ENCODE measurements at regions not wholly inside any gene's neighbourhood (a gene's known extent, or its start where the extent isn't known, plus 50 kb on each side); places are given as distances from the start of the nearest gene placed in this dataset.

DNA sequence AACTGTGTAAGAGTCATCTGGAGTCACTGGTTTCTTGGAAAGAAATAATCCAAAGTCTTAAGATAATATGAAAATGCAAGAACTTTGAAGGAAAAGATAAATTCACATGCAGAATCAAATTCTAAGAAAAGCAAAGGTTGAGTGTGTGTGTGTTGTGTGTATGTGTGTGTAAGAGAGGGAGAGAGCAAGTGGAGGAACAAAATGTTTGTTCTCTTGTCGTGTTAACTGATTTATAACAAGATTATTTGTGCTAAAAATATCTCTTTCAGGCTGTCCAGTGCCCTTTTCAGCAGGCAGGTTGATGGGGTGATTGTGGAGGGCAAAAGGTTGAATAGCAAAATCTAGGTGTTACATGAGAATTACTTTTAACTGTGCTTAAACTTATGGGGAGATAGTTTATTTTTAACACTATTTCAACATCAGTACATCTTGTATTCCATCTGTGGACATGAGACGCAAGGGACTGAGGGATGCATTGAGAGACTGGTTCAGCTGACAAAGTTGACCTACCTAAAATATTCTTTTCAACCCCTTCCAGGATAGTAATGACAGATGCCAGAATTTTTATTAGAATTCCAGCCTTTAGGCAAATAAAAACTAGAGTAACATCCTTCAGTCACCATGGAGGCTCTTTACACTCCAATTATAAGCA, 342.4 kb upstream of the CD180 start:
- Histone ChIP-seq H3K9me3 (ENCODE audit: control insufficient read depth in 2 of 2, low read length in 2 of 2) (no peaks in the 10 kb centered on the region), H3K4me3 (ENCODE audit: low read length in 2 of 2) (no peak overlapping the region), H3K27me3 (ENCODE audit: control insufficient read depth in 1 of 2, insufficient read depth in 2 of 2, low read length in 2 of 2) (no peaks in the 10 kb centered on the region), H3K36me3 (ENCODE audit: control insufficient read depth in 2 of 2, insufficient read depth in 2 of 2, low read length in 2 of 2) (no peaks in the 10 kb centered on the region), H3K4me1 (ENCODE audit: control insufficient read depth, insufficient read depth, low read length) (peaks cover 17% of the 10 kb centered on the region), H3K27ac (ENCODE audit: low read length) (peak overlapping the region; percentile 87), H3K9ac (ENCODE audit: low read length in 2 of 2) (no peak overlapping the region)

DNA sequence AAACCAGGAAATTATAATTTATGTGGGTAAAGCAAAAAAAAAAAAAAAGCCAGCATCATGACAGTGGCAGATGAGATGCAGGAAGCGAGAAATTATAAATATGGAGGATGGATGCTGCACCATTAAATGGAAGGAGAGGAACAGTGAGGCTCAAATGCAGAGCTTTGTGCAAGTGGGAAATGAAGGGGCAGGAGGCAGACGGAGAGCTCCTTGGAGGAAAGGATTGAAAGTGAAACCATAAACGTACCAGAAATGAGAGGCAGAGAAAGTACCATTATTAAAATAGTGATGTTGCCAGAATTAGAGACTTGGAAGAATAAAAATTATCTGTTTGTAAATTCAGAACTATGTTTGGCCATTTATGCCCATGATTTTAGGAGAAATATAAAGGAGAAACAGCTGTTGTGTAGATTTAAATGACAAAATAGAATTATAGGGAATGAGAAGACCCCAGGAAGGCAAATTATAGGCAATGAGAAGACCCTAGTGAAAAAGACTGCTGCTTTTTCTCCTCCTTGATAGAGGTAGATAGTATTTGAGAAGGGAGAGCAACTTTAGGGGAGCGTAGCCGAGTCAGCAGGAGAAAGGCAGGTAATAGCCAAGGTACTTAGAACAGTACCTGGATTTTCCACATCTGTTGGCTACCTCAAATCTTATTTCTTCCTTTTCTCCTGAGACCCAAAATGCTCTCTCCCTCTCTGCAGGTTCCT, 341.0 kb upstream of the CD180 start:
- Histone ChIP-seq H3K9me3 (ENCODE audit: control insufficient read depth in 2 of 2, low read length in 2 of 2) (no peaks in the 10 kb centered on the region), H3K9ac (ENCODE audit: low read length in 2 of 2) (peak overlapping the region; percentile 55 to 63), H3K36me3 (ENCODE audit: control insufficient read depth in 2 of 2, insufficient read depth in 2 of 2, low read length in 2 of 2) (no peaks in the 10 kb centered on the region), H3K4me3 (ENCODE audit: low read length in 2 of 2) (peak overlapping the region; percentile 52 to 54), H3K4me1 (ENCODE audit: control insufficient read depth, insufficient read depth, low read length) (peaks cover 17% of the 10 kb centered on the region), H3K27me3 (ENCODE audit: control insufficient read depth in 1 of 2, insufficient read depth in 2 of 2, low read length in 2 of 2) (no peaks in the 10 kb centered on the region), H3K27ac (ENCODE audit: low read length) (peak overlapping the region; percentile 87)

DNA sequence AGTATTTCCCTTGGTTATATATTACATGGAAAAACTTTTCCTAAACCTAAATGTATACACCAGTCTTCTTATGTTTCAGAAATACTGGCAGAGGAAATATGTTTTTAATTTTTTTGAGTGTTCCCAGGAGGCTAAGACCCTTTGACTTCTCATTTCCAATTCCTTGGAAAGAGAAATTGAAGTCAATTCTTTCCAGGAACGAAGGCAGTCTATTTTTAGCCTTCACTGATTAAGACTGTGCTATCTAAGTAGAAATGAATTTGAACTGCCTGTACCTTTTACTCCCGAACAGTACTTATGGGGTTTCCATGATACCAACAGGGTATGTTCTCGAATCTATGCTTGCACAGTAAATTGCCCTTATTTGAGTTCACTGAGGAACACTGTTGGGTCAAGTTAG, 340.3 kb upstream of the CD180 start:
- Histone ChIP-seq H3K4me1 (ENCODE audit: control insufficient read depth, insufficient read depth, low read length) (peaks cover 17% of the 10 kb centered on the region), H3K27ac (ENCODE audit: low read length) (no peak overlapping the region), H3K9ac (ENCODE audit: low read length in 2 of 2) (no peak overlapping the region), H3K36me3 (ENCODE audit: control insufficient read depth in 2 of 2, insufficient read depth in 2 of 2, low read length in 2 of 2) (no peaks in the 10 kb centered on the region), H3K4me3 (ENCODE audit: low read length in 2 of 2) (peak overlapping the region in 1 of 2 donors; percentile 52), H3K27me3 (ENCODE audit: control insufficient read depth in 1 of 2, insufficient read depth in 2 of 2, low read length in 2 of 2) (no peaks in the 10 kb centered on the region), H3K9me3 (ENCODE audit: control insufficient read depth in 2 of 2, low read length in 2 of 2) (no peaks in the 10 kb centered on the region)

- Histone ChIP-seq H3K27ac (ENCODE audit: low read length) (no peak overlapping the region), H3K36me3 (ENCODE audit: control insufficient read depth in 2 of 2, insufficient read depth in 2 of 2, low read length in 2 of 2) (no peaks in the 10 kb centered on the region), H3K4me1 (ENCODE audit: control insufficient read depth, insufficient read depth, low read length) (no peaks in the 10 kb centered on the region), H3K4me3 (ENCODE audit: low read length in 2 of 2) (no peak overlapping the region), H3K9ac (ENCODE audit: low read length in 2 of 2) (no peak overlapping the region), H3K9me3 (ENCODE audit: control insufficient read depth in 2 of 2, low read length in 2 of 2) (no peaks in the 10 kb centered on the region), H3K27me3 (ENCODE audit: control insufficient read depth in 1 of 2, insufficient read depth in 2 of 2, low read length in 2 of 2) (no peaks in the 10 kb centered on the region)
Measured at GRCh38 chr5:67530609-67531255, 334.1 kb upstream of the CD180 start.

- no peaks in the 10 kb centered on the region for H3K27me3 ChIP-seq (ENCODE audit: control insufficient read depth in 1 of 2, insufficient read depth in 2 of 2, low read length in 2 of 2)
- H3K27ac ChIP-seq (ENCODE audit: low read length), result no peak overlapping the region
- no peaks in the 10 kb centered on the region for H3K36me3 ChIP-seq (ENCODE audit: control insufficient read depth in 2 of 2, insufficient read depth in 2 of 2, low read length in 2 of 2)
Measured at GRCh38 chr5:67528953-67529352, 332.4 kb upstream of the CD180 start.

DNA sequence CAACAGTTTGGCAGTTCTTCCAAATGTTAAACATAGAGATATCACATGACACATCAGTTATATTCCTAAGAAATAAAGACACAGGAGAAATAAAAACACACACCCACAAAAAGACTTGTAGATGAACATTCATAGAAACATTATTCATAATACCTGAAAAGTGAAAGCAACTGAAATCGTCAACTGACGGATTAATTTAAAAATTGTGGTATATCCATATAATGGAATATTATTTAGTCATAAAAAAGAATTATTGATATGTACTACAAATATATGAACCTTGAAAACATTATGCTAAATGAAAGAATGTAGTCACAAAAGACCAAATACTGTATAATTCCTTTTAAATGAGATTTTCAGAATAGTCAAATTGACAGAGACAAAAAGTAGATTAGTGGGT, 330.2 kb upstream of the CD180 start:
- Histone ChIP-seq H3K27me3 (ENCODE audit: control insufficient read depth in 1 of 2, insufficient read depth in 2 of 2, low read length in 2 of 2) (no peaks in the 10 kb centered on the region), H3K9ac (ENCODE audit: low read length in 2 of 2) (no peak overlapping the region), H3K36me3 (ENCODE audit: control insufficient read depth in 2 of 2, insufficient read depth in 2 of 2, low read length in 2 of 2) (no peaks in the 10 kb centered on the region), H3K27ac (ENCODE audit: low read length) (no peak overlapping the region), H3K4me1 (ENCODE audit: control insufficient read depth, insufficient read depth, low read length) (no peaks in the 10 kb centered on the region), H3K4me3 (ENCODE audit: low read length in 2 of 2) (no peak overlapping the region), H3K9me3 (ENCODE audit: control insufficient read depth in 2 of 2, low read length in 2 of 2) (no peaks in the 10 kb centered on the region)

More at GRCh38 chr5:67528953-67529352, 332.4 kb upstream of the CD180 start:
- Histone ChIP-seq H3K4me1 (ENCODE audit: control insufficient read depth, insufficient read depth, low read length) (no peaks in the 10 kb centered on the region), H3K9ac (ENCODE audit: low read length in 2 of 2) (no peak overlapping the region), H3K4me3 (ENCODE audit: low read length in 2 of 2) (no peak overlapping the region), H3K9me3 (ENCODE audit: control insufficient read depth in 2 of 2, low read length in 2 of 2) (no peaks in the 10 kb centered on the region)

GRCh38 chr5:67520161-67520908, 323.7 kb upstream of the CD180 start:
- no peaks in the 10 kb centered on the region for H3K36me3 ChIP-seq (ENCODE audit: control insufficient read depth in 2 of 2, insufficient read depth in 2 of 2, low read length in 2 of 2)
- no peak overlapping the region for H3K4me3 ChIP-seq (ENCODE audit: low read length in 2 of 2)
- H3K27ac ChIP-seq (ENCODE audit: low read length), result no peak overlapping the region
- no peaks in the 10 kb centered on the region for H3K27me3 ChIP-seq (ENCODE audit: control insufficient read depth in 1 of 2, insufficient read depth in 2 of 2, low read length in 2 of 2)
- peaks cover 8% of the 10 kb centered on the region for H3K4me1 ChIP-seq (ENCODE audit: control insufficient read depth, insufficient read depth, low read length)
- no peaks in the 10 kb centered on the region for H3K9me3 ChIP-seq (ENCODE audit: control insufficient read depth in 2 of 2, low read length in 2 of 2)
- H3K9ac ChIP-seq (ENCODE audit: low read length in 2 of 2), result no peak overlapping the region

- Histone ChIP-seq H3K9ac (ENCODE audit: low read length in 2 of 2) (no peak overlapping the region), H3K27ac (ENCODE audit: low read length) (no peak overlapping the region), H3K27me3 (ENCODE audit: control insufficient read depth in 1 of 2, insufficient read depth in 2 of 2, low read length in 2 of 2) (no peaks in the 10 kb centered on the region), H3K4me3 (ENCODE audit: low read length in 2 of 2) (no peak overlapping the region), H3K4me1 (ENCODE audit: control insufficient read depth, insufficient read depth, low read length) (peaks cover 8% of the 10 kb centered on the region), H3K9me3 (ENCODE audit: control insufficient read depth in 2 of 2, low read length in 2 of 2) (no peaks in the 10 kb centered on the region), H3K36me3 (ENCODE audit: control insufficient read depth in 2 of 2, insufficient read depth in 2 of 2, low read length in 2 of 2) (no peaks in the 10 kb centered on the region)
Measured at GRCh38 chr5:67518227-67518626, 321.6 kb upstream of the CD180 start.

- Histone ChIP-seq H3K36me3 (ENCODE audit: control insufficient read depth in 2 of 2, insufficient read depth in 2 of 2, low read length in 2 of 2) (no peaks in the 10 kb centered on the region), H3K4me3 (ENCODE audit: low read length in 2 of 2) (peak overlapping the region in 1 of 2 donors; percentile 4), H3K9me3 (ENCODE audit: control insufficient read depth in 2 of 2, low read length in 2 of 2) (no peaks in the 10 kb centered on the region), H3K4me1 (ENCODE audit: control insufficient read depth, insufficient read depth, low read length) (peaks cover 8% of the 10 kb centered on the region), H3K27me3 (ENCODE audit: control insufficient read depth in 1 of 2, insufficient read depth in 2 of 2, low read length in 2 of 2) (no peaks in the 10 kb centered on the region), H3K27ac (ENCODE audit: low read length) (no peak overlapping the region), H3K9ac (ENCODE audit: low read length in 2 of 2) (no peak overlapping the region)
Measured at GRCh38 chr5:67516948-67517565, 320.5 kb upstream of the CD180 start.

GRCh38 chr5:67515762-67516161, 319.2 kb upstream of the CD180 start:
- no peak overlapping the region for H3K9ac ChIP-seq (ENCODE audit: low read length in 2 of 2)

More at GRCh38 chr5:67515762-67516161, 319.2 kb upstream of the CD180 start:
- Histone ChIP-seq H3K4me3 (ENCODE audit: low read length in 2 of 2) (no peak overlapping the region), H3K36me3 (ENCODE audit: control insufficient read depth in 2 of 2, insufficient read depth in 2 of 2, low read length in 2 of 2) (no peaks in the 10 kb centered on the region), H3K27me3 (ENCODE audit: control insufficient read depth in 1 of 2, insufficient read depth in 2 of 2, low read length in 2 of 2) (no peaks in the 10 kb centered on the region), H3K27ac (ENCODE audit: low read length) (no peak overlapping the region), H3K9me3 (ENCODE audit: control insufficient read depth in 2 of 2, low read length in 2 of 2) (no peaks in the 10 kb centered on the region), H3K4me1 (ENCODE audit: control insufficient read depth, insufficient read depth, low read length) (peaks cover 8% of the 10 kb centered on the region)

Measured in stomach smooth muscle (tissue), 2 donors.